B cell (primary cell): ENCODE measurements at regions not wholly inside any gene's neighbourhood (a gene's known extent, or its start where the extent isn't known, plus 50 kb on each side); places are given as distances from the start of the nearest gene placed in this dataset.

ENCODE experiments used
- ATAC-seq: fragments of 200-7000 bp; cut with Tn5 transposase; one replicate; pipeline ENCODE4 v1.10.0; 2021; ENCODE audit warnings: low read depth, mild to moderate bottlenecking, moderate number of reproducible peaks, moderate library complexity
- CTCF ChIA-PET: fragments of 350-600 bp; sonication (Branson Sonifier 250); formaldehyde crosslinking; loops from one replicate; lab custom pipeline; 2021; ENCODE audit warnings: antibody characterized with exemption, inconsistent platforms; lab: Charles Lee
- POLR2A ChIA-PET: fragments of 350-600 bp; sonication (Branson Sonifier 250); formaldehyde crosslinking; loops from one replicate; lab custom pipeline; 2021; ENCODE audit warnings: antibody characterized with exemption; lab: Charles Lee
- DNase-seq: peaks from one replicate; pipeline ENCODE4 v3.0.0; 2013
- H2AFZ ChIP-seq: 2 replicates; pipeline ENCODE4 v1.6.1; 2012; ENCODE audit warnings: mild to moderate bottlenecking, low read depth, low read length; ENCODE audit not compliant: insufficient read depth, poor library complexity, severe bottlenecking
- H3K27ac ChIP-seq, 2 donors: 1 replicate in 1 of 2; 2 replicates in 1 of 2; pipeline ENCODE4 v1.5.1; 2012 to 2013; ENCODE audit warnings: low read length in 2 of 2, mild to moderate bottlenecking in 2 of 2, moderate library complexity in 1 of 2
- H3K27me3 ChIP-seq, 4 experiments: fragments of 200-600 bp in 1 of 4; sonication (generic) in 1 of 4; replicated peaks in 1 of 4; 1 replicate in 2 of 4; 2 replicates in 2 of 4; pipeline versions ENCODE4 v1.6.1 to v1.7.0; 2013 to 2016; ENCODE audit warnings: low read length in 3 of 4, mild to moderate bottlenecking in 2 of 4, mixed read lengths in 1 of 4, moderate library complexity in 1 of 4; ENCODE audit not compliant: insufficient read depth in 4 of 4, control insufficient read depth in 3 of 4; ENCODE audit errors: control extremely low read depth in 1 of 4
- H3K36me3 ChIP-seq, 2 experiments: replicated peaks in 1 of 2; 1 replicate in 1 of 2; 2 replicates in 1 of 2; pipeline versions ENCODE4 v1.6.1 to v1.7.1; 2013; ENCODE audit warnings: low read length in 1 of 2; ENCODE audit not compliant: insufficient read depth in 2 of 2, control insufficient read depth in 1 of 2; ENCODE audit errors: control extremely low read depth in 1 of 2, extremely low read depth in 1 of 2
- H3K4me1 ChIP-seq, 2 donors: fragments of 200-600 bp in 1 of 2; sonication (generic) in 1 of 2; 1 replicate in 1 of 2; 2 replicates in 1 of 2; pipeline versions ENCODE4 v1.5.1 to v1.6.1; 2013 to 2017; ENCODE audit warnings: low read length in 2 of 2; ENCODE audit not compliant: control insufficient read depth in 2 of 2, insufficient read depth in 2 of 2
- H3K4me2 ChIP-seq: replicated peaks from 2 replicates; pipeline ENCODE3; 2012; ENCODE audit warnings: mild to moderate bottlenecking, low read depth, low read length; ENCODE audit not compliant: poor library complexity, severe bottlenecking
- H3K4me3 ChIP-seq, 5 experiments: fragments of 200-600 bp in 1 of 5; sonication (generic) in 1 of 5; 1 replicate in 3 of 5; 2 replicates in 2 of 5; pipeline versions ENCODE4 v1.5.1 to v1.7.0; 2011 to 2016; ENCODE audit warnings: low read length in 4 of 5, mild to moderate bottlenecking in 4 of 5, low read depth in 2 of 5, control low read depth in 1 of 5, moderate library complexity in 1 of 5; ENCODE audit not compliant: insufficient read depth in 1 of 5; ENCODE audit errors: control extremely low read depth in 1 of 5, extremely low read depth in 1 of 5
- H3K79me2 ChIP-seq: fragments of 200-600 bp; sonication (generic); one replicate; pipeline ENCODE4 v1.6.0; 2016; ENCODE audit warnings: low read length; ENCODE audit not compliant: control insufficient read depth, insufficient read depth
- H3K9ac ChIP-seq: fragments of 200-600 bp; sonication (generic); 2 replicates; pipeline ENCODE4 v1.6.1; 2017; ENCODE audit warnings: mild to moderate bottlenecking, low read length, moderate library complexity
- H3K9me3 ChIP-seq, 3 donors: one replicate each; pipeline versions ENCODE4 v1.6.1 to v1.7.1; 2013; ENCODE audit warnings: low read length in 2 of 3; ENCODE audit not compliant: control insufficient read depth in 2 of 3, insufficient read depth in 1 of 3; ENCODE audit errors: control extremely low read depth in 1 of 3
- H4K20me1 ChIP-seq: 2 replicates; pipeline ENCODE4 v1.6.0; 2012; ENCODE audit warnings: mild to moderate bottlenecking, low read length; ENCODE audit not compliant: insufficient read depth, control insufficient read depth, poor library complexity, severe bottlenecking
- H3K27ac Mint-ChIP-seq: one replicate; pipeline ENCODE4 v1.8.0; 2021; ENCODE audit warnings: mixed read lengths
- H3K27me3 Mint-ChIP-seq: one replicate; pipeline ENCODE4 v1.8.0; 2021; ENCODE audit warnings: mixed read lengths
- H3K4me1 Mint-ChIP-seq: one replicate; pipeline ENCODE4 v1.8.0; 2021; ENCODE audit warnings: mixed read lengths
- H3K4me3 Mint-ChIP-seq: one replicate; pipeline ENCODE4 v1.8.0; 2021; ENCODE audit warnings: mixed read lengths
- H3K9me3 Mint-ChIP-seq: one replicate; pipeline ENCODE4 v1.8.0; 2022; ENCODE audit warnings: mixed read lengths; ENCODE audit not compliant: insufficient read depth
- EZH2 ChIP-seq: IDR thresholded peaks from 2 replicates; pipeline ENCODE4 v1.6.1; 2012; ENCODE audit warnings: borderline replicate concordance, low read depth, mild to moderate bottlenecking, moderate library complexity, low read length; ENCODE audit not compliant: insufficient read depth, poor library complexity, severe bottlenecking
- WGBS: methylation state at CpG from one replicate; pipeline ENCODE4 v1.1.5; 2013; ENCODE audit warnings: missing lambda C conversion rate; ENCODE audit not compliant: insufficient coverage; 5-methylcytosine and 5-hydroxymethylcytosine counted together
- intact Hi-C: fragments of 100-400 bp; cut with micrococcal nuclease; formaldehyde crosslinking; loops from one replicate; pipeline ENCODE4 v1.10.0; 2022
- TF ChIP-seq, protein P1 (sequence below): fragments of 200-600 bp; IDR thresholded peaks from one replicate; pipeline ENCODE4 v1.8.0; 2022; ENCODE audit warnings: antibody characterized with exemption, mild to moderate bottlenecking

DNA sequence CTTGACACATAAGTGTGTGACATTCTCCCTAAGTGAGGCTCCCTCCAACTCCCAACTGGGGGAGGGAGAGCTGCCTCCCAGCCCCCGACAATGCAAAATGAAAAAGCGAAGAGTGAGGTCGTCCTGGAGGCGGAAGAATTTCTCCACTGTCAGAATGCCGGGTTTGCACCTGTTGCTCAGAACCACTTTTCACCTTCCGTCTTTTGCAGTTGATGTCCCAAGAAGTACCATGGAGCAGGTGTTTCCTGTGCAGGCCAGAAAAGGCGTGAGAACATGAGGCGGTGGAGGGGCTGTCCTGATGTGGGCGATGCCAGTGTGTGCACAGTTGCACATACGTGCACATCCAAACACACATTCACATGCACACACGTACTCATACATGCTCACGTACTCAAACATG, 158.6 kb upstream of the AJAP1 start:
- TF ChIP-seq, protein P1, sequence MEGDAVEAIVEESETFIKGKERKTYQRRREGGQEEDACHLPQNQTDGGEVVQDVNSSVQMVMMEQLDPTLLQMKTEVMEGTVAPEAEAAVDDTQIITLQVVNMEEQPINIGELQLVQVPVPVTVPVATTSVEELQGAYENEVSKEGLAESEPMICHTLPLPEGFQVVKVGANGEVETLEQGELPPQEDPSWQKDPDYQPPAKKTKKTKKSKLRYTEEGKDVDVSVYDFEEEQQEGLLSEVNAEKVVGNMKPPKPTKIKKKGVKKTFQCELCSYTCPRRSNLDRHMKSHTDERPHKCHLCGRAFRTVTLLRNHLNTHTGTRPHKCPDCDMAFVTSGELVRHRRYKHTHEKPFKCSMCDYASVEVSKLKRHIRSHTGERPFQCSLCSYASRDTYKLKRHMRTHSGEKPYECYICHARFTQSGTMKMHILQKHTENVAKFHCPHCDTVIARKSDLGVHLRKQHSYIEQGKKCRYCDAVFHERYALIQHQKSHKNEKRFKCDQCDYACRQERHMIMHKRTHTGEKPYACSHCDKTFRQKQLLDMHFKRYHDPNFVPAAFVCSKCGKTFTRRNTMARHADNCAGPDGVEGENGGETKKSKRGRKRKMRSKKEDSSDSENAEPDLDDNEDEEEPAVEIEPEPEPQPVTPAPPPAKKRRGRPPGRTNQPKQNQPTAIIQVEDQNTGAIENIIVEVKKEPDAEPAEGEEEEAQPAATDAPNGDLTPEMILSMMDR, result no peak
- no peak for TF ChIP-seq EZH2
- Histone ChIP-seq H3K4me1 (no peaks in the 10 kb centered on the region), H3K4me2 (no peak overlapping the region), H2AFZ (no peak overlapping the region), H3K9me3 (peaks cover 0 to 7% (median 0%) of the 10 kb centered on the region in 3 donors), H3K4me3 (no peak overlapping the region), H3K27me3 (peaks cover 0 to 3% (median 0%) of the 10 kb centered on the region in 4 experiments), H4K20me1 (no peaks in the 10 kb centered on the region), H3K9ac (no peak overlapping the region), H3K27ac (no peak overlapping the region), H3K79me2 (no peaks in the 10 kb centered on the region), H3K36me3 (no peaks in the 10 kb centered on the region)
- intact Hi-C loops, result no loop called here
- ATAC-seq (no peak), DNase-seq (no peak)
- peaks cover 12% of the 10 kb centered on the region for H3K27me3 Mint-ChIP-seq
- H3K27ac Mint-ChIP-seq, result no peak overlapping the region
- H3K9me3 Mint-ChIP-seq, result peaks cover 2% of the 10 kb centered on the region
- H3K4me1 Mint-ChIP-seq, result no peaks in the 10 kb centered on the region
- POLR2A ChIA-PET, result no interaction called here
- H3K4me3 Mint-ChIP-seq, result no peak overlapping the region
- 51% methylated on average over 9 of the region's 12 CpGs for WGBS
- CTCF ChIA-PET, result no interaction called here

GRCh38 chr1:4500441-4500840, 154.0 kb upstream of the AJAP1 start:
- Mint-ChIP-seq H3K4me1 (no peaks in the 10 kb centered on the region), H3K4me3 (no peak overlapping the region), H3K27me3 (no peaks in the 10 kb centered on the region), H3K27ac (no peak overlapping the region), H3K9me3 (no peaks in the 10 kb centered on the region)
- Histone ChIP-seq H3K9ac (no peak overlapping the region), H3K4me1 (no peaks in the 10 kb centered on the region), H4K20me1 (no peaks in the 10 kb centered on the region), H3K79me2 (no peaks in the 10 kb centered on the region), H3K4me2 (no peak overlapping the region), H3K27ac (no peak overlapping the region), H3K9me3 (no peaks in the 10 kb centered on the region), H3K4me3 (no peak overlapping the region), H3K27me3 (no peaks in the 10 kb centered on the region), H3K36me3 (no peaks in the 10 kb centered on the region), H2AFZ (no peak overlapping the region)
- intact Hi-C loops, result no loop called here
- 91% methylated on average over 10 of the region's 11 CpGs for WGBS
- ChIA-PET POLR2A (no interaction called here), CTCF (no interaction called here)
- no peak for DNase-seq
- no peak for TF ChIP-seq EZH2
- TF ChIP-seq, protein P1, result no peak
- ATAC-seq, result no peak
